ENCODE measurements at regions not wholly inside any gene's neighbourhood (a gene's known extent, or its start where the extent isn't known, plus 50 kb on each side); places are given as distances from the start of the nearest gene placed in this dataset.

- no peak overlapping the region for H3K4me2 ChIP-seq (ENCODE audit: low read length)
- H3K4me3 ChIP-seq (ENCODE audit: low read depth, low read length, poor library complexity, severe bottlenecking), result no peak overlapping the region
- H3K9me2 ChIP-seq (ENCODE audit: insufficient read depth, low read length), result no peaks in the 10 kb centered on the region
- no peak overlapping the region for H3K27ac ChIP-seq (ENCODE audit: low read depth, low read length, poor library complexity, severe bottlenecking)
- no peak overlapping the region for H2AFZ ChIP-seq (ENCODE audit: low read length)
- no peaks in the 10 kb centered on the region for H3K79me2 ChIP-seq (ENCODE audit: insufficient read depth, low read depth, low read length)
- intact Hi-C loops (cut with micrococcal nuclease; ENCODE audit: unreplicated experiment), result no loop called here
- no peaks in the 10 kb centered on the region for H3K9me3 ChIP-seq (ENCODE audit: low read length)
- H4K20me1 ChIP-seq (ENCODE audit: insufficient read depth, low read length), result no peaks in the 10 kb centered on the region
- BruUV-seq (replicated peaks), result no TSS peak
- no peaks in the 10 kb centered on the region for H3K36me3 ChIP-seq (ENCODE audit: insufficient read depth, low read length)
- H3K4me1 ChIP-seq (ENCODE audit: insufficient read depth, low read length, poor library complexity, severe bottlenecking), result no peaks in the 10 kb centered on the region
- ChIA-PET POLR2A (no interaction called here), CTCF (ENCODE audit: unreplicated experiment) (no interaction called here)
- DNase-seq (ENCODE audit: low spot score), result no peak
- TF ChIP-seq EZH2phosphoT487 (IDR thresholded peaks at IDR 0.05; ENCODE audit: borderline replicate concordance, low read depth, low read length) (no peak), CTCF (conservative IDR thresholded peaks at IDR 0.05; ENCODE audit: low read length) (no peak)
Measured at GRCh38 chr18:77910347-77910746, 660.7 kb downstream of the GALR1 start.

GRCh38 chr18:77911971-77912605 lies 662.4 kb downstream of the GALR1 start:
- Histone ChIP-seq H3K4me1 (ENCODE audit: insufficient read depth, low read length, poor library complexity, severe bottlenecking) (no peaks in the 10 kb centered on the region), H3K79me2 (ENCODE audit: insufficient read depth, low read depth, low read length) (no peaks in the 10 kb centered on the region), H3K36me3 (ENCODE audit: insufficient read depth, low read length) (no peaks in the 10 kb centered on the region), H3K4me2 (ENCODE audit: low read length) (no peak overlapping the region), H3K27ac (ENCODE audit: low read depth, low read length, poor library complexity, severe bottlenecking) (no peak overlapping the region), H4K20me1 (ENCODE audit: insufficient read depth, low read length) (no peaks in the 10 kb centered on the region), H3K9me2 (ENCODE audit: insufficient read depth, low read length) (no peaks in the 10 kb centered on the region), H2AFZ (ENCODE audit: low read length) (no peak overlapping the region), H3K4me3 (ENCODE audit: low read depth, low read length, poor library complexity, severe bottlenecking) (no peak overlapping the region), H3K9me3 (ENCODE audit: low read length) (no peaks in the 10 kb centered on the region)
- TF ChIP-seq CTCF (conservative IDR thresholded peaks at IDR 0.05; ENCODE audit: low read length) (no peak), EZH2phosphoT487 (IDR thresholded peaks at IDR 0.05; ENCODE audit: borderline replicate concordance, low read depth, low read length) (no peak)
- DNase-seq (ENCODE audit: low spot score), result no peak
- POLR2A ChIA-PET, result no interaction called here
- intact Hi-C loops (cut with micrococcal nuclease; ENCODE audit: unreplicated experiment), result no loop called here
- CTCF ChIA-PET (ENCODE audit: unreplicated experiment), result no interaction called here
- no TSS peak for BruUV-seq (replicated peaks)

- Histone ChIP-seq H3K27ac (ENCODE audit: low read depth, low read length, poor library complexity, severe bottlenecking) (no peak overlapping the region), H3K4me1 (ENCODE audit: insufficient read depth, low read length, poor library complexity, severe bottlenecking) (no peaks in the 10 kb centered on the region), H3K9me3 (ENCODE audit: low read length) (no peaks in the 10 kb centered on the region), H3K4me3 (ENCODE audit: low read depth, low read length, poor library complexity, severe bottlenecking) (no peak overlapping the region), H2AFZ (ENCODE audit: low read length) (no peak overlapping the region), H3K4me2 (ENCODE audit: low read length) (no peak overlapping the region), H3K36me3 (ENCODE audit: insufficient read depth, low read length) (no peaks in the 10 kb centered on the region), H4K20me1 (ENCODE audit: insufficient read depth, low read length) (no peaks in the 10 kb centered on the region), H3K9me2 (ENCODE audit: insufficient read depth, low read length) (no peaks in the 10 kb centered on the region), H3K79me2 (ENCODE audit: insufficient read depth, low read depth, low read length) (no peaks in the 10 kb centered on the region)
- TF ChIP-seq CTCF (conservative IDR thresholded peaks at IDR 0.05; ENCODE audit: low read length) (no peak), EZH2phosphoT487 (IDR thresholded peaks at IDR 0.05; ENCODE audit: borderline replicate concordance, low read depth, low read length) (no peak)
- intact Hi-C loops (cut with micrococcal nuclease; ENCODE audit: unreplicated experiment), result no loop called here
- CTCF ChIA-PET (ENCODE audit: unreplicated experiment), result no interaction called here
- no TSS peak for BruUV-seq (replicated peaks)
- DNase-seq (ENCODE audit: low spot score), result no peak
- POLR2A ChIA-PET, result no interaction called here
Measured at GRCh38 chr18:77918730-77919129, 669.1 kb downstream of the GALR1 start.
